C1 segment of cervical spinal cord (tissue), 14 donors: ENCODE measurements at regions not wholly inside any gene's neighbourhood (a gene's known extent, or its start where the extent isn't known, plus 50 kb on each side); places are given as distances from the start of the nearest gene placed in this dataset.

Experiments
- DNase-seq, 14 donors: peaks; one replicate each; lab custom pipeline; 2025; lab: John Stamatoyannopoulos, UW

GRCh38 chr19:5237190-5237780, 103.3 kb downstream of the PTPRS start:
- no peak for DNase-seq

GRCh38 chr19:5235458-5236219, 105.0 kb downstream of the PTPRS start:
- no peak for DNase-seq

GRCh38 chr19:5234412-5234811, 106.2 kb downstream of the PTPRS start:
- DNase-seq, result no peak

GRCh38 chr19:5232798-5233505, 107.7 kb downstream of the PTPRS start:
- no peak for DNase-seq

GRCh38 chr19:5231857-5232678, 108.5 kb downstream of the PTPRS start:
- DNase-seq, result no peak

- DNase-seq, result no peak
Measured at GRCh38 chr19:5230730-5231555, 109.7 kb downstream of the PTPRS start.

- no peak for DNase-seq
Measured at GRCh38 chr19:5229778-5230335, 110.8 kb downstream of the PTPRS start.

- no peak for DNase-seq
Measured at GRCh38 chr19:5228932-5229777, 111.5 kb downstream of the PTPRS start.

- DNase-seq, result no peak
Measured at GRCh38 chr19:5228490-5228889, 112.1 kb downstream of the PTPRS start.

GRCh38 chr19:5225486-5226345, 114.9 kb downstream of the PTPRS start:
- peak in 1 of 14 donors; percentile 1 for DNase-seq

- DNase-seq, result no peak
Measured at GRCh38 chr19:5224480-5224879, 116.1 kb downstream of the PTPRS start.

- no peak for DNase-seq
Measured at GRCh38 chr19:5222821-5223321, 117.7 kb downstream of the PTPRS start.

GRCh38 chr19:5222178-5222577, 118.4 kb downstream of the PTPRS start:
- no peak for DNase-seq

- no peak for DNase-seq
Measured at GRCh38 chr19:5220866-5221265, 119.7 kb downstream of the PTPRS start.

GRCh38 chr19:5220361-5220760, 120.3 kb downstream of the PTPRS start:
- DNase-seq, result no peak

GRCh38 chr19:5219551-5220304, 120.9 kb downstream of the PTPRS start:
- DNase-seq, result no peak

GRCh38 chr19:5218963-5219530, 121.6 kb downstream of the PTPRS start:
- no peak for DNase-seq
